HAP-1 (cell line): ENCODE measurements at regions not wholly inside any gene's neighbourhood (a gene's known extent, or its start where the extent isn't known, plus 50 kb on each side); places are given as distances from the start of the nearest gene placed in this dataset.

Experiments
- DNase-seq, 2 experiments: peaks; one replicate each; pipeline ENCODE4 v3.0.0-alpha.2; 2016 to 2020; ENCODE audit warnings: low spot score in 2 of 2
- H3K27me3 ChIP-seq: fragments of 250-450 bp; sonication (Bioruptor Pico); 2 replicates; pipeline ENCODE4 v1.5.1; 2020; ENCODE audit warnings: low read depth, mild to moderate bottlenecking, moderate library complexity
- H3K36me3 ChIP-seq: fragments of 250-450 bp; sonication (Bioruptor Pico); replicated peaks from 2 replicates; pipeline ENCODE4 v1.5.1; 2020; ENCODE audit warnings: mild to moderate bottlenecking
- H3K4me1 ChIP-seq: fragments of 250-450 bp; sonication (Bioruptor Pico); 2 replicates; pipeline ENCODE4 v1.5.1; 2020; ENCODE audit warnings: mild to moderate bottlenecking
- H3K4me3 ChIP-seq: fragments of 250-450 bp; sonication (Bioruptor Pico); 2 replicates; pipeline ENCODE4 v1.5.1; 2020; ENCODE audit warnings: mild to moderate bottlenecking, moderate library complexity
- H3K9me3 ChIP-seq: fragments of 250-450 bp; sonication (Bioruptor Pico); 2 replicates; pipeline ENCODE4 v1.5.1; 2020; ENCODE audit warnings: mild to moderate bottlenecking, moderate library complexity
- in situ Hi-C: fragments of 300-500 bp; cut with MboI; formaldehyde crosslinking; loops from 3 replicates; pipeline ENCODE4 v1.14.3; 2020; ENCODE audit warnings: low sequenced_read_pairs, inconsistent platforms, mixed read lengths

DNA sequence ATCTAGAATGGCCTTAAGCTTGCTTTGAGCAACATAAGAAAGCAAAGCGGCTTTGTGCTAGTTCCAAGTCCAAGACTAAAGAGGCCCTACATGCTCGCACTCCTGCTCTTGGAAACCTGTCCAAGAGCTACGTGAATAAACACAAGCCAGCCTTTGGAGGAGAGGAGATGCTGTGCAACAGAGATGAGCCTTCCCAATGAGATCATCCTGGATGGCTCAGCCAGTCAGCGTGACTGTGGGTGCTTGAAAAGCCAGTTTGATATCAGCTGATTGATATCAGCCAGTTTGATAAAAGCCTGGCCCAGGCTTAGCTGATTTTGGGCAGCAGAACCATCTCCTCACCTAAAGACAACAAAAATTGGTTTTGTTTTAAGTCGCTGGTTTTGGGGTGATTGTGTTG, 481.0 kb upstream of the DSEL start:
- Histone ChIP-seq H3K4me3 (no peak overlapping the region), H3K36me3 (no peaks in the 10 kb centered on the region), H3K9me3 (no peaks in the 10 kb centered on the region), H3K27me3 (no peaks in the 10 kb centered on the region), H3K4me1 (no peaks in the 10 kb centered on the region)
- no peak for DNase-seq
- in situ Hi-C loops, result no loop called here

DNA sequence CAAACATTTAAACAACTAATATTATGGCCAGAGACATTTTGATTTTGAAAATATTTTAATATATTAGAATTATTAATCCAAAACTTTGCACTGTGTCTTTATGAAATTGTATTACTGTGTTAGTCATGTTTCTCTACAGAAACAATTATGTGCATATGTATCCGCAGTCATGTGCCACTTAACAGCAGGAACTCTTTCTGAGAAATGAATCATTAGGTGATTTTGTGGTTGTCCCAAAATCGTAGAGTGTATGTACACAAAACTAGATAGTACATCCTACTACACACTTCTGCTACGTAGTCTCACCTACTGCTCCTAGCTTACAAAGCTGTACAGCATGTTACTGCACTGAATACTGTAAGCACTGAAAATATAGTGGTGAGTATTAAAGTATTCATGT, 479.2 kb upstream of the DSEL start:
- in situ Hi-C loops, result no loop called here
- DNase-seq, result no peak
- Histone ChIP-seq H3K4me3 (no peak overlapping the region), H3K27me3 (no peaks in the 10 kb centered on the region), H3K36me3 (no peaks in the 10 kb centered on the region), H3K9me3 (no peaks in the 10 kb centered on the region), H3K4me1 (no peaks in the 10 kb centered on the region)

DNA sequence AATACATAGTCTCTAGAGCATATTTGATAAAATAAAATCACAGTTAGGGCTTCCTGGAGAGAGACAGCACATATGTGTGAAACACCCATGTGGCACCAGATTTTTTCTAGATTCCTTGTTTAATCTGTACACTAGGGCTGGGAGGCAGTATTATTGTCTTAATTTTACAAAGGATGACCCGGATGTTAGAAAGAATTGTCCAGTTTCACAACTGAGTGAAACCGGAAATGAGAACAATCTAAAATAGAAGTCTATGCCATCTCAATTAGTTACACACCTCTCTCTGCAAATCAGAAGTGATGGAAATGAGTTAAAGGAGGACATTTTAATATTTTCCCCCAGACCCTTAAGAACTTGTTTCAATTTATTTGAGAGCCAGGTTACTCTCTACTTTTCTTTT, 463.7 kb upstream of the DSEL start:
- Histone ChIP-seq H3K36me3 (no peaks in the 10 kb centered on the region), H3K27me3 (no peaks in the 10 kb centered on the region), H3K9me3 (no peaks in the 10 kb centered on the region), H3K4me3 (no peak overlapping the region), H3K4me1 (no peaks in the 10 kb centered on the region)
- no peak for DNase-seq
- in situ Hi-C loops, result no loop called here

DNA sequence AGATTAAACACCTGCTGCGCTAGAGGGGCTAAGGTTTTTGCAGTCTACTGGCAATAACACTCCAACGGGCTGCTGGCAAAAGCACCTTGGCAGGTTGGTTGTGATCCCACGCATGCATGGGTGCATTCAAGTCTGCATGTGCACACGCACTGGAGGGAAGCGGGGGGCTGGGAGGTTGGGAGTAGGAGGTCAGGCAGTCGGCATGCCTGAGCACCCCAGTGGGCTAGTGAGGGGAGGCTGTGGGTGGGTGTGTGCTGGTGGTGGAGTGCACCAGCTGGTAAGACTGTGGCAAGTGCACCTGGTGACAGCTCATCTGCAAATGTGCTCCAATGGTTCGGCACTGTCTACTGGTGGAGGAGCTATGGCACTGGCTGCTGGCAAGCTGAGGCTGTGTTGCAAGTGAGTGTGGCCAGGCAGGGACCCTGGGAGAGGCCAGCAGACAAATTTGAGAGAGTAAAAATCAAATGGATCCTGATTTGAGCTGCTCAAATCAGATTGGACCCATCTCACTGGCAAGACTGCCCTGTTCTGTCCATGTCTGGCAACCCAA, 460.6 kb upstream of the DSEL start:
- no peak overlapping the region for H3K4me3 ChIP-seq
- in situ Hi-C loops, result no loop called here
- no peaks in the 10 kb centered on the region for H3K36me3 ChIP-seq
- H3K27me3 ChIP-seq, result no peaks in the 10 kb centered on the region
- H3K4me1 ChIP-seq, result no peaks in the 10 kb centered on the region
- no peaks in the 10 kb centered on the region for H3K9me3 ChIP-seq
- no peak for DNase-seq

DNA sequence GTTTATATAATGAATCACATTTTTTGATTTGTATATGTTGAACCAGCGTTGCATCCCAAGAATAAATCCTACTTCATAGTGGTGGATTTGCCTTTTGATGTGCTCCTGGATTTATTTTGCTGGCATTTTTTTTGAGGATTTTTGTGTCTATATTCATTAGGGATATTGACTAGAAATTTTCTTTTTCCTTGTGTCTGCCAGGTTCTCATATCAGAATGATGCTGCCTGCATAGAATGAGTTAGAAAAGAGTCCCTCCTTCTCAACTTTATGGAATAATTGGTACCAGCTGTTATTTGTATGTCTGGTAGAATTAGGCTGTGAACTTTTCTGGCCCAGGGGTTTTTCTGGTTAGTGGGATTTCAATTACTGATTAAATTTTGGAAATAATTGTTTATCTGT, 457.4 kb upstream of the DSEL start:
- Histone ChIP-seq H3K4me3 (no peak overlapping the region), H3K27me3 (no peaks in the 10 kb centered on the region), H3K4me1 (no peaks in the 10 kb centered on the region), H3K36me3 (no peaks in the 10 kb centered on the region), H3K9me3 (no peaks in the 10 kb centered on the region)
- DNase-seq, result no peak
- in situ Hi-C loops, result no loop called here

DNA sequence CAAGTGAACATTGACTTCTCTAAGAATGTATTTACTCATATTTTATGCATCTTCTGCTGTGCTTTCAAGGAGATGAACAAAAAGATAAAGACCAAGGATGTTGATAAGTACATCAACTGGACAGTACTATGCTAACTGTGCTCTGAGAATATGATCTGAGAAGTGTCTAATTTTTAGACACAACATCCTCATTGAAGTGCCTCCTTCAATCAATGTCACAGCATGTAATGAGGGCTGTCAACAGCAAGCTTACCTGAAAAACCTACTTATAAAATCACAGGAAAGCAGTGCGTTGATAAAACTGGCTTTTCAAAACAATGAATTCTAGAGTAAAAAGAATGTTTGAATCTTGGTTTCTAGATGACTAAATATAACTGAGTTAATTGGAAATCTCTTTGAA, 452.9 kb upstream of the DSEL start:
- no peak for DNase-seq
- Histone ChIP-seq H3K27me3 (no peaks in the 10 kb centered on the region), H3K36me3 (no peaks in the 10 kb centered on the region), H3K9me3 (no peaks in the 10 kb centered on the region), H3K4me3 (no peak overlapping the region), H3K4me1 (no peaks in the 10 kb centered on the region)
- in situ Hi-C loops, result no loop called here

DNA sequence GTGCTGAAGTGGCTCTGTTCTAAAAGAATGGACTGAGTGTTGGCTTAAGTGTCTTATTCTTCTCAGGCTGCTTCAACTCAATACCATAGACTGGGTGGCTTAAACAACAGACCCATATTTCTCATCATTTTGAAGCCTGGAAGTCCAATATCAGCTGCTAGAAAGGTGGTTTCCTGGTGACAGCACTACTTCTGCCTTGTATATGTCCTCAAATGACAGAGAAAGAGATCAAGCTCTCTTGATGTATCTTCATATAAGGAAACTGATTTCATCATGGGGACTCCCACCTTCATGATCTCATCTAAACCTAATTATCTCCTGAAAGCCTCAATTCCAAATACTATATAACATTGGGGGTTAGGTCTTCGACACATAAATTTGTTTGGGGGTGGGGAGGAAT, 449.7 kb upstream of the DSEL start:
- Histone ChIP-seq H3K27me3 (no peaks in the 10 kb centered on the region), H3K36me3 (no peaks in the 10 kb centered on the region), H3K4me3 (no peak overlapping the region), H3K4me1 (no peaks in the 10 kb centered on the region), H3K9me3 (no peaks in the 10 kb centered on the region)
- in situ Hi-C loops, result no loop called here
- DNase-seq, result no peak

DNA sequence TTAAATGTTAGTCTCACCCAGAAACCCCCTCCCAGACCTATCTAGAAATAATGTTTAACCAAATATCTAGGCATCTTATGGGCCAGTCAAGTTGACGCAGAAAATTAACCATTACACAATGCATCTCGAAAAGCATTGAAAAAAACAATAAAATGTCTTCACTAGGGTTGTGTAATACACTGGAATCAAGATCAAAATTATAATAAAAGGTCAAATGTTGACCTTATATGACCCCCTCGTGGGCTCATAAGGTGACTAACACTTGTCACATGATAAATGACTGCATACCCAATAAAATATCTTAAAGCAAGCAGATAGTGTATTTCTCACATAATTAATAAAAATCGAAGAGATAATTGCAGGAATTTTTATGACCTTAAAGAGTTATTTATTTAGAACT, 447.9 kb upstream of the DSEL start:
- H3K4me3 ChIP-seq, result no peak overlapping the region
- no peaks in the 10 kb centered on the region for H3K9me3 ChIP-seq
- no peaks in the 10 kb centered on the region for H3K36me3 ChIP-seq
- DNase-seq, result no peak
- no peaks in the 10 kb centered on the region for H3K27me3 ChIP-seq
- in situ Hi-C loops, result no loop called here
- no peaks in the 10 kb centered on the region for H3K4me1 ChIP-seq

DNA sequence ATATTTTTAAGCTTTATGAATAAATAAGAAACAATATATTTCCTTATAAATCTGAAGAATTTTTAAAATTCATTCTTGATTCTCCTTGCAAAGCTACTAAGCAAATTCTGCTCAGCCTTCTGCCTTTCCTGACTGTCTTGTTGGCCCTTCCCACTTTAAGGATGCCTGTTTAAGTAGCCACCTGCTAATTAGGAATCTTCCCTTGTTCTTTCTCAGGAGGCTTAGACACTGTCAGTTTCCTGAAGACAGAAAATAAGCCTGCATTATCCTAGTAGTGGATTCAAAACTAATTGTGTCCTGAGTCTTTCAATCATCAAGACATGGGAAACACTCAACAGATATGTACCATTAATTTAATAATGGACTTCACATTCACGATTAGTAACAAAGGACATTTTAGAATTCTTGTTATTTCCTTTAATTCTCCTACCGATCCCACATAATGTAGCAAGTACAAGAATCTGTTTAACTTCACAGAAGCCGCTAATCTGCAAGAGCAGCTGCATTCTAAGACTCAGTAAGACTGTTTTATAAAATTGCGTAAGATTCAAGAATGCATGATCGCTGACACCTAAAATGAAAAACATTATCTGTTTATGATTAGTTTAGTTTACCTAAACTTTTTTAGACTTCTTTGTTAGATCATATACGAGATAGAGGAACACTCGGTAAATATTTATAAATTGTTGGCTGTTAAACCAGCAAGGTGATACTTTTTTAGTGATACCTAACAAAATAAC, 445.4 kb upstream of the DSEL start:
- Histone ChIP-seq H3K4me1 (no peaks in the 10 kb centered on the region), H3K36me3 (no peaks in the 10 kb centered on the region), H3K9me3 (no peaks in the 10 kb centered on the region), H3K4me3 (no peak overlapping the region), H3K27me3 (no peaks in the 10 kb centered on the region)
- no peak for DNase-seq
- in situ Hi-C loops, result no loop called here

DNA sequence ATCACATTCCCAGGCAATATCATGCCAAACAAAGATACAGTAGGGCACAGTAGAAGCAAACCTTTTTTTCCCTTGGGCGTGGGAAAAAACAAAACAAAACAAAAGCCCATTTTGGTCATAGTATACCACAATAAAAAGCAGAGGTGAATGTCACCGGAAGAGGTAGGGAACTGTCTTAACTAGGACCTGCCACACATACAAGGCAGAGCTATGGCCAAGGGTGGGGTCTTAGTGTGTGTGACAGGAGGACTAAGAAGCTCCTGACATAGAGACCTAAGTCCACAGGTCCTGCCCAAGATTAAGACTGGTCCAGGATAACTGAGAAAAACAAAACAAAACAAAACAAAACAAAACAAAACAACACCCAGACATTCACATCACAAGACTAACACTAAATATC, 441.2 kb upstream of the DSEL start:
- Histone ChIP-seq H3K4me3 (no peak overlapping the region), H3K9me3 (no peaks in the 10 kb centered on the region), H3K27me3 (no peaks in the 10 kb centered on the region), H3K36me3 (no peaks in the 10 kb centered on the region), H3K4me1 (no peaks in the 10 kb centered on the region)
- no peak for DNase-seq
- in situ Hi-C loops, result no loop called here

DNA sequence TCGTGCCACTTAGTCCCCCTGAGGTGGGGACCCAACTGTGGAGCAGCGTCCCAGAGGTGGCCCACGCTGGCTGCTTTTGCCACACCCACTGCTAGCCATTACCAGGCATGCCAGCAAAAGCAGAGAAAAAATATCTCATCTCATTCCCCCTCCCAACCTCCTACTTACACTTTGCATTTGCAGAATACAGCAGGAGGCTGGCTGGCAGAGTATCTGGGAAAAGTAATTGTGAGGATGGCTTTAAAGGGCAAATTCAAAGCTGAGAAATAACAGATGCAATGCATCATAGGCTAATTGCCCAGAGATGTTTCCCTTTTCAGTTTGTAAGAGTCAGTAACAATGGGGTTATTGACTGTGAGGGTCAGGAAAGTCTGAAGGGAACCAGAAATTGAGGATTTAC, 438.1 kb upstream of the DSEL start:
- H3K9me3 ChIP-seq, result no peaks in the 10 kb centered on the region
- no peak overlapping the region for H3K4me3 ChIP-seq
- H3K36me3 ChIP-seq, result no peaks in the 10 kb centered on the region
- H3K4me1 ChIP-seq, result no peaks in the 10 kb centered on the region
- no peak for DNase-seq
- in situ Hi-C loops, result no loop called here
- H3K27me3 ChIP-seq, result no peaks in the 10 kb centered on the region

DNA sequence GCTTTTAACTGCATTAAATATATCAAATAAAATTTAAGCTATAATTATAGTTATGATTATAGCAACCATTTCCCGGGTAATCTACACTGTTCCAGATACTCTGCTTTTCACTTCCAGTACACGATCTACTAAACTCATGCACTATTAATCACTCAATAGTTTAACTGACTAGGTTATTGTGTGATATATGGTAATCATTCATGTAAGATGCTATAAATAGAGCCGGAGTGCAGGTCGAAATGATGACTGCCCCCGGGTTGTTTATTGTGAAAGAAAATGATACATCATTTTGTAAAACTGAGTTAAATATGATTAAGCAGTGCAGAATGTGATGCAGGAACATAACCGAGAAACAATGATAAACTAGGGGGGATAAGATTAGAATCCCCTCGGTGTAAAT, 434.6 kb upstream of the DSEL start:
- in situ Hi-C loops, result no loop called here
- no peaks in the 10 kb centered on the region for H3K4me1 ChIP-seq
- H3K27me3 ChIP-seq, result no peaks in the 10 kb centered on the region
- no peaks in the 10 kb centered on the region for H3K36me3 ChIP-seq
- H3K9me3 ChIP-seq, result no peaks in the 10 kb centered on the region
- DNase-seq, result no peak
- no peak overlapping the region for H3K4me3 ChIP-seq

DNA sequence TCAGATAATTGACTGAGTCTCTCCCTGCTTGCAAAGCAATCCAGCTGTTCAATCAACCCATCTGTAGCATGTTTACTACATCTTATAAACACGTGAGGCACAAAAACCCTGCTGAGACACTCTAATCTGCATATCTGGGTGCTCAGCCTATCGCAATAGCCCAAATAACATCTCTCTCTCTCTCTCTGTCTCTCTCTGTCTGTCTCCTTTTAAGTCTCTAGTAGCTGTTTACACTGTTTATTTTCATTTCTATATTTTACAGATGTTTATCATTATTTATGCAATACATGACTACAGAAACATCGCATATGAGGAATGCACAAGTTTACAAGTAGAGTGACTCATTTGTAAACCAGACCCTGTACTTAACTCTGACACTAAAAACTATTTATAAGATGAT, 422.1 kb upstream of the DSEL start:
- Histone ChIP-seq H3K4me1 (no peaks in the 10 kb centered on the region), H3K9me3 (no peaks in the 10 kb centered on the region), H3K4me3 (no peak overlapping the region), H3K27me3 (no peaks in the 10 kb centered on the region), H3K36me3 (no peaks in the 10 kb centered on the region)
- DNase-seq, result no peak
- in situ Hi-C loops, result no loop called here

DNA sequence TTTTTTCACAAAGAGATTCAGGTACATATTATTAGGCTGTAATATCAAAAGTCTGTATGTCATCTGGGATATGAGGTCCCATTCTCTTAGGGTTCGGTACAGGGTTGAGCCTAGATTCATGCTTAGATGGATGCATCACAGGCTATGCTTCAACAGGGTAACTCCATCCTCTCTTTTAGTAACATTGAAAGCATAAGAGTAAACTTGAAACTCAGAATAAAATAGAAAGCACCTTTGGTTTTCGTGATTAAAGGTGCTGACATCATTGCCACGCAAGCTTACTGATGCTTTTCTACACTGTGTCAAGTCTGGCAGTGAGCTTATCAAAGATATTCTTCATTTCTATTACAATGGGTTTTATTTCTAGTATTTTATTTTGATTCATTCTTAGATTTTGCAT, 419.1 kb upstream of the DSEL start:
- Histone ChIP-seq H3K4me1 (no peaks in the 10 kb centered on the region), H3K27me3 (no peaks in the 10 kb centered on the region), H3K9me3 (no peaks in the 10 kb centered on the region), H3K4me3 (no peak overlapping the region), H3K36me3 (no peaks in the 10 kb centered on the region)
- in situ Hi-C loops, result no loop called here
- DNase-seq, result no peak

DNA sequence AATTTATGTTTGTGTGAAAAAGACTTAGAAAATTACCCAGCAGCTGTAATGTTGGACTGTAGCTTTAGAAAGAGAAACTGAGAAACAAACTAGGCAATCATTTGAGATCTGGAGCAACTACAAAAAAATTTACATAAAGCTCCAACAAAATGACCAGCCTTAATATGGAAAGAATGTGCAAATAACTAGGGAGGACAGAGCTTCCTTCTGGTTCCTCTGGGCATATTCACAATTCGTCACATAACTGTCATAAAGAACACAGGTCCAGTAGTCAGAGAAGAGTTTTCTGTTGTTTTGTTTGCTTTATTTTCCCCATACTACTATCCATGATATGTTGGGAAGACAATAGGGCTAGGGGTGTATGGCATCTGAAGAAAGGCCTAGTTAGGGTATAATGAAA, 416.8 kb upstream of the DSEL start:
- Histone ChIP-seq H3K36me3 (no peaks in the 10 kb centered on the region), H3K4me3 (no peak overlapping the region), H3K4me1 (no peaks in the 10 kb centered on the region), H3K27me3 (no peaks in the 10 kb centered on the region), H3K9me3 (no peaks in the 10 kb centered on the region)
- in situ Hi-C loops, result no loop called here
- DNase-seq, result no peak
